HG03280 (cell line): ENCODE measurements at regions not wholly inside any gene's neighbourhood (a gene's known extent, or its start where the extent isn't known, plus 50 kb on each side); places are given as distances from the start of the nearest gene placed in this dataset.
"Not testable (repeated sequence)": the region's sequence is repeated elsewhere in the genome, so short reads cannot be mapped to it uniquely, and the experiment has no call there.

Experiments
- ATAC-seq: cut with Tn5 transposase; IDR thresholded peaks from one replicate; pipeline ENCODE4 v1.9.1; 2021; ENCODE audit warnings: mild to moderate bottlenecking, moderate library complexity; ENCODE audit not compliant: unreplicated experiment

DNA sequence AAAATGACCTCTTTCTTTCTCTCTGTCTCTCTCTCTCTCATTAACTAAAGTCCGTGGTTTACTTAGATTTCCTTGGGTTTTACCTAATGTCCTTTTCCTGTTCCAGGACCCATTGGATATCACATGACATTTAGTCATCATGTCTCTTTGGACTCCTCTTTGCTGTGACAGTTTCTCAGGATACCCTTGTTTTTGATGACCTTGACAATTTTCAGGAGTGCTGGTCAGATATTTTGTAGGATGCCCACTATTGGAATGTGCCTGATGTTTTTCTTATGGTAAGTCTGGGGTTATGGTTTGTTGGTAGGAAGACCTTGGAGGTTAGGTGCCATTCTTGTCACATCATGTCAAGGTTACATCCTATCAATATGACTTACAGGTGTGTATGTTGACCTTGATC lies 199.2 kb upstream of the HTR1E start:
- ATAC-seq, result no peak

DNA sequence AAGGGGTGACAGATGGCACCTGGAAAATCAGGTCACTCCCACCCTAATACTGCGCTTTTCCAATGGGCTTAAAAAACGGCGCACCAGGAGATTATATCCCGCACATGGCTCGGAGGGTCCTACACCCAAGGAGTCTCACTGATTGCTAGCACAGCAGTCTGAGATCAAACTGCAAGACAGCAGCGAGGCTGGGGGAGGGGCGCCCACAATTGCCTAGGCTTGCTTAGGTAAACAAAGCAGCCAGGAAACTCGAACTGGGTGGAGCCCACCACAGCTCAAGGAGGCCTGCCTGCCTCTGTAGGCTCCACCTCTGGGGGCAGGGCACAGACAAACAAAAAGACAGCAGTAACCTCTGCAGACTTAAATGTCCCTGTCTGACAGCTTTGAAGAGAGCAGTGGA lies 205.7 kb upstream of the HTR1E start:
- ATAC-seq, result not testable (repeated sequence)

GRCh38 chr6:86730772-86731171 lies 206.6 kb upstream of the HTR1E start:
- ATAC-seq, result not testable (repeated sequence)

DNA sequence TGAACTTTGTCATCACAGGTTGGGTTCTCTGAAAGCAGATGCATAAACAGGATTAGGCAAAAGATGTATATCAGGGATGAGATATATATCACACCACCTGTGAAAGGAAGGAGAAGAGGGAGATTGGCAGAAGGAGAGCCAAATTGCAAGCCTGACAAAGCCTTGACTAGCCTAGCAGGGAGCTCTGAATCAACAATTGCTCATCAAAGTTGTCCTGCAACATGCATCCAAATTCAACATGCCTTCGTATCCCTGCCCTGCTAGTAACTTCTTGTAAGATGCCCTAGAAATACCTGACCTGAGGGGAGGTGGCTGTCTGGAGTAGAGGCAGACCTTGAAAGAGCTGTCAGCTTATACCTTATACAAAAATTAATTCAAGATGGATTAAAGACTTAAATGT lies 207.1 kb upstream of the HTR1E start:
- ATAC-seq, result no peak

DNA sequence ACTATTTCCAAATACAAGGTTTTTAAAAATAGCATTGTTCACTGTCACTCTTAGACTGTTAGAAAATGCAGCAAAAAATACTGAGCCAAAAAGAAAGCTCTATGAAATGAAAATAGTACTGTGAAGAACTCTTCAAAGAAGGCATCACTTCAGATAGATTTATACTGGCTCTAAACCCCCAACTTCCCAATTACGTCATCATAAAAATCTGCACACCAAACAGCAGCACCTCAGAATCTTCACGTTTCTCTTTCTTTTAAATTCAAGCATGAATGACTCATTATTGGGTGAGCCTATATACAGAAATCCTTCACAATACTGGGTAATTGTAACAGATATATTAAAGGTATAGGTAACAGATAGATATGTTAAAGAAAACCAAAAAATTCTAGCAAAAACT lies 208.4 kb upstream of the HTR1E start:
- no peak for ATAC-seq

DNA sequence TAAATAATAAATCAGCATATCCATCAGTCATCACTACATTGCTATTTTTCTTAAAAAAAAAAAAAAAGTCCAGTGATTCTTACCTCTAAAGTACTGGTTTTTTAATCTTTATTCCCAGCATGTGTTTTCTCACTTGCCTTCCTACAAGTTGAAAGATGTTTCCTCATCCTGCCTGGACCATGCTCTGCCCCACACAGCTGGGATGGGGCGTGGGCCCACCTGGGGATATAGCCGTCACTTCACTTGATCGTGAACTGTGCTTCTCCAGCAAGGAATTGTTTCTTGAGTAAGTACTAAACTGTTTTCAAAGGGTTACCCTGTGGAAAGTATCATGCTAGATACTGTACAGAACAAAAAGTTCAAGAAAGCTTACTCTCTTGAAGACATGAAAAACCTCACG lies 212.6 kb upstream of the HTR1E start:
- ATAC-seq, result no peak

- no peak for ATAC-seq
These were observed 213.6 kb upstream of the HTR1E start for GRCh38 chr6:86723729-86724128.

- ATAC-seq, result no peak
These were observed 214.2 kb upstream of the HTR1E start for GRCh38 chr6:86723151-86723550.

DNA sequence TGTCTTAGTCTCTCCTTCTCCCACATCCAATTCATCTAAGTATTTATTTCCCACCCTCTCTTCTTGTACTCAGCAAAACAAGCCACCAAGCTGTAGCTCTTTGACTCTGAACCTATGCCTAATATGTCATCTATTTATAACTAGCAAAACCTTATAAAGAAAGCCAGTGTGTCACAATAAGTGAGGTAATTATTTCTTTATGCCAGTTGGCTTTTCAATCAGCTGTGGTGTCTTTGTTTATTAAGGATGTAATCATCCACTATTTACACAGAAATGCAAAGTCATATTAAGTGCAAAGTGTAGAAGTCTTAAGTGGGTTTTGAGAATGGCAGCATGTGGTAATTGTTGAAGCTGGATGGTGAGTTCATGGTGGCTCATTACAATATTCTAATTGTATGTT lies 215.2 kb upstream of the HTR1E start:
- no peak for ATAC-seq

- ATAC-seq, result no peak
These were observed 221.7 kb upstream of the HTR1E start for GRCh38 chr6:86715676-86716075.

DNA sequence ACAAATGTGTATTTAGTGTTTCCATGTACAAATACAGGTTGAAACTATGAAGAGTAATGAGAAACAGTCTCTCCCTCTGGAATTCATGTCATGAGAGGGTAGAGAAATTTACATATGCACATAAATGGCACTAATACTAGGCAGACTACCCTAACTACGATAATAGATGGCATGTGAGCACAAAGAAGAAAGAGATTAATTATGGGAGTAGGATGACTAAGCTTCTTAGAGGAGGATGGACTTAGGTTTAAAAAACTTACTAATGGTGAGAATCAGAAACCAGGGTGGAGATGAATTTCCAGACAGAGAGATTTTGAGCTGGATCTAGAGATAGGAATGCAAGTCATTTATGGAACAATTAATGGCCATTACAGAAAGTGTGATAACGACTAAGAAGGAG lies 225.3 kb upstream of the HTR1E start:
- ATAC-seq, result no peak

DNA sequence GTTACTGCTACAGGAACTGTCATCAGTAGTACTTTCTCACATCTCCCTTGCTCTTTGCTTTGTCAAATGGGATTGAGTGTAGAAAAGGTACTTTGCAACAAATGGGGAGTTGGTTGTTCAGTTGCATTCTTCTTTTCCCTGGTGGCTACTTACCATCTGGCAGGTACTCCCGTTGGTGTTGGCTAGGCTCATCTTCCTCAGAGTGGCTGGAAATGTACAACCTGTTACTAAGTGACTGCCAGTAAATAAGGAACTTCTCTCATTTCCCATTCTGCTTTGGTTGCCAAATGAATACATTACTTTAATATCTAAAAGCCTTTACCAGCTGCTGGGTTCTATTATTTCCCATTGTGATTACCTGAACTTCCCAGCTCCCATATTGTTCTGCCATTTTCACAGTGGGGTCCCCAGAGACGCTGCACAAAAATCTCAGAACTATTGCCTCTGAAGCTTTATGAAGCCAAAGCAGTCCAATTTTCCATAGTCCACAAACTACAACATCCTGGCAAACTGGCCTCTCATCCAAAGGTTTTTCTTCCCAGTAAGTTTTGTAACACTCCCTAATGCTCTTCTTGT lies 229.7 kb upstream of the HTR1E start:
- ATAC-seq, result no peak

DNA sequence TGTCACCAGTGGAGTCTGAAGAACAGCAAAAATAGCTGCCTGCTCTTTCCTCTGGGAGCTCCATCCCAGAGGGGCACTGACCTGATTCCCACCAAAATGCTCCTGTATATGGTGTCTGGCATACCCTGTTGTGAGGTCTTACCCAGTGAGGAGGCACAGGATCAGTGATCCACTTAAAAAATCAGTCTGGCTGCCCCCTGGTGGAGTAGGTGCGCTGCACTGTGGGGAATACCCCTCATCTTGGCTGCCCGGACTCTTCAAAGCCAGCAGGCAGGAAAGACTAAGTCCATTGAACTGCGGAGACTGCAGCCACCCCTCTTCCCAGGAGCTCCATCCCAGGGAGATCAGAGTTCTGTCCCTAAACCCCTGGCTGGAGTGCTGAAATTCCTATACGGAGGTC lies 230.9 kb upstream of the HTR1E start:
- ATAC-seq, result no peak

- ATAC-seq, result not testable (repeated sequence)
These were observed 236.1 kb upstream of the HTR1E start for GRCh38 chr6:86701228-86701627.

- ATAC-seq, result no peak
These were observed 250.8 kb upstream of the HTR1E start for GRCh38 chr6:86686496-86686895.

DNA sequence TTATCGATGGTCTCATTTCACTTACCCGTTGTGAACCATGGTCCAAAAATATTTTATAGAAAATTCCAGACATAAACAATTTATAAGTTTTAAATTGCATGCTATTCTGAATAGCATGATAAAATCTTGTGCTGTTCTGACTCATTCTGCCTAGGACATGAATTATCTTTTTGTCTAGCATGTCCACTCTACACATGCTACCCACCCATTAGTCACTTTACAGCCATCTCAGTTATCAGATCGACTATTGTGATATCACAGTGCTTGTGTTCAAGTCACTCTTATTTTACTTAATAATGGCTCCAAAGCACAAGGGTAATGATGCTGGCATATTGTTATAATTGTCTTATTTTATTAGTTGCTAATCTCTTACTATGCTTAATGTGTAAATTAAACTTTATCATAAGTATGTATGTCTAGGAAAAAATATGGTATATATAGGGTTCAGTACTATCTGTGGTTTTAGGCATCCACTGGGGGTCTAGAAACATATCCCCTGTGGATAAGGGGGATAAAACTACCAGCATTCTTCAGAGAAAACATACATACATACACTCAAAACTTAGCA lies 252.0 kb upstream of the HTR1E start:
- no peak for ATAC-seq

DNA sequence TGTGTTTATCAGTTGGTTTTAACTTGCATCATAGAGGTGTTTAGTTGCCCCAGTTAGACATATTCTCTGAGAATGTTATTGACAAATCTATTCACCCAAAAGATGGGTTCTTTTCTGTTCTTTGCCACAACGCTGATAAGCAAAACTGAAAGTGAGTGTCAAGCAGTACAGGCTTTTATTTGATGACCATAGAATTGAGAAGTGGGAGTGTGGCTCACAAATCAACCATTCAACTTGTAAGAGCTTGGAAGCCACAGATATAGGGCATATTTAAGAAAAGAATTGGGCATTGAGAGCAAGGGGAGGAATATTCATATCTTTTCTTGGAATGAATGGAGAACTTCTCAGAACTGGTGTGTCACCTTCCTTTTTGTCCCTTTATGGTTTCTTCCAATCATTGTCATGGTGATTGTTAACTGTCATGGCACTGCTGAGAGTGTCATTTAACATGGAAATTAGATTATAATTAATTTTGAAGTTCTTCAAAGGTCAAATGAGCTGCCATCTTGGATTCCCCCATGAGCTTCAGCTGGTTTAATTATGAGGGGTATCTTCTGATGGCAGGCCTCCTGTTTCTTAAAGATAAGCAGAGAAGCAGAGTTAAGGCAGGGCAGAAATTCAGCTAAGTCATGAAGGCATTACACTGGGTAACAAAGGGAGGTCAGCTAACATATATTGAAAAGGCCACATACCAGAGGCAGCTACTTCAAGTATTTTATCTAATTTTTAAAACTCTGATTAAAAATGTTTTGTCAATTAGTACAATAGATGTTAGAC lies 254.0 kb upstream of the HTR1E start:
- peak; percentile 58 for ATAC-seq

GRCh38 chr6:86682297-86682696 lies 255.0 kb upstream of the HTR1E start:
- ATAC-seq, result peak; percentile 59

GRCh38 chr6:86681140-86681539 lies 256.2 kb upstream of the HTR1E start:
- ATAC-seq, result not testable (repeated sequence)

- not testable (repeated sequence) for ATAC-seq
These were observed 265.2 kb upstream of the HTR1E start for GRCh38 chr6:86672125-86672524.

- ATAC-seq, result no peak
These were observed 280.1 kb upstream of the HTR1E start for GRCh38 chr6:86657192-86657591.

DNA sequence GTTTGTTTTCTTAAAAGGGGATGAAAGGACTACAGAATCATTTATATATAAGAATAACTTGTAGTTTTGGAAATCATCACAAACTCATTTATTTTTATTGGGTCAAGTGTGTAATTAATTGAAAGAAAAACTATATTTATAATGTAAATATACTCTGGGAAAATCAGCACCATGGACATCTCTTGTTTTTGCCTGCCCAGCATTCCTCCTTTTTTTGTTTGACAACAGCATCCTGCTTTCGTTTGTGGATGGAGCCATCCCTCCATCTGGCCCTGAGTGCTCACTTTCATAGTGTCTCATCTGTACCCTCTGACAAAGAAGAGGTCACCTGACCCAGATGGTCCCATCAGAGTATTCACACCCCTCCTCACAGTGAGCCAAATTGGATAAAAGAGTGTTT lies 308.2 kb upstream of the HTR1E start:
- no peak for ATAC-seq
